Kidney epithelial cell (primary cell): ENCODE measurements at regions not wholly inside any gene's neighbourhood (a gene's known extent, or its start where the extent isn't known, plus 50 kb on each side); places are given as distances from the start of the nearest gene placed in this dataset.
"Not testable (repeated sequence)": the region's sequence is repeated elsewhere in the genome, so short reads cannot be mapped to it uniquely, and the experiment has no call there.

Experiments
- DNase-seq: peaks from one replicate; pipeline ENCODE4 v3.0.0-alpha.2; 2010; ENCODE audit warnings: low read depth
- H3K27me3 ChIP-seq: 2 replicates; pipeline ENCODE4 v1.6.0; 2011; ENCODE audit warnings: low read length; ENCODE audit not compliant: control insufficient read depth, insufficient read depth
- H3K36me3 ChIP-seq: 2 replicates; pipeline ENCODE4 v1.5.1; 2011; ENCODE audit warnings: low read length; ENCODE audit not compliant: control insufficient read depth, insufficient read depth
- H3K4me3 ChIP-seq: 2 replicates; pipeline ENCODE4 v1.5.1; 2011; ENCODE audit warnings: low read depth, mild to moderate bottlenecking, control low read depth, low read length
- CTCF ChIP-seq: IDR thresholded peaks from 2 replicates; pipeline ENCODE4 v1.5.1; 2011; ENCODE audit warnings: mild to moderate bottlenecking, moderate library complexity, low read length, control low read depth, inconsistent platforms; ENCODE audit not compliant: insufficient read depth, poor library complexity, severe bottlenecking

DNA sequence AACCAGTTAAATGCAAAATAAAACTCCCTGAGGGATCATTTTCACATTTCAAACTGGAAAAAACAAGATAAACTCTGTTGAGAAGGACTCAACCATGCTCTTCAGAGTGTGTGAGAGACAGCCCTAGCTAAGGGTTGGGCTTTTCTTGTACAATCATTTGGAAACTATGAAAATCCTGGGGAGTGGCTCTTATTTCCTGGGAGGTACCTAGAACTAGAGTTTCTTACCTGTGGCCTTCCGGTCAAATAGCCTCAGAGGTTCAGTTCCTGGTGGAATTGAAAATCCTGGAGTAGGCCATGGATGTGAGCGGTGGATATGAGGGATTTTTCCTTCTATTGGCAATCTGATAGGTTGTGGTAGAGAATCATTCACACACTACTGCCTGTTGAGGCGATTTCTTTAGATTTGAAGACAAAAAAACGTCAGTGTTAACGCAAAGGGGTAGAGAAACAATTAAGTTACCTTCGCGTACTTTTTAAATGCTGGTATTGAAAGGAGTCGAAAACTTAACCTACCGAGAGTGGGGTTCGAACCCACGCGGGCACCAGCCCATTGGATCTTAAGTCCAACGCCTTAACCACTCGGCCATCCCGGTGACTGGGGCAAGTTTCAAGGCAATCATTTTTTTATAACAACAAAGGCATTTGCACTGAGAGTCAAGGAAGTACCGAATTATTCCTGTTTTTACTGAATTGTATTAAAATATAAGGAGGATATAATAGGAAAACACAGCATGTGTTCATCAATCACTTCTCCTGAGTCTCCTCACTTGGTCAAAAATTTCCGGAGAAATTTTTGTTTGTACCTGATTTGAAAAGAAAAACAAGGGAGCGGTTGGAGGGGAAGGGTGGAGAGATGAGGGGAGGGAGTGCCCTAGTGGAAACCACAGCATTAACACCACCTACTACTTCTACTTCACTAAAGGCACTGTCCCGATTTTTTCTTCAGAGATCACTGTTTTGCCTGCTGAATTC is 191.3 kb downstream of the OR2B2 start:
- no peak overlapping the region for H3K4me3 ChIP-seq
- DNase-seq, result no peak

DNA sequence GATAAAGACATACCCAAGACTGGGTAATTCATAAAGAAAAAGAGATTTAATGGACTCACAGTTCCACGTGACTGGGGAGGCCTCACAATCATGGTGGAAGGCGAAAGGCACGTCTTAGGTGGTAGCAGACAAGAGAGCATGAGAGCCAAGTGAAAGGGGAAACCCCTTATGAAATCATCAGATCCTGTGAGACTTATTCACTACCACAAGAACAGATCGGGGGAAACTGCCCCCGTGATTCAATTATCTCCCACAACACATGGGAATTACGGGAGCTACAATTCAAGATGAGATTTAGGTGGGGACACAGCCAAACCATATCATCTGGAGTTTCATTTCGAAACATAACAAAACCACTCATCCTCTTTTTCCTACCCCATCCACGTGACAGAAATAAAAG is 193.2 kb downstream of the OR2B2 start:
- DNase-seq, result peak; percentile 31
- H3K4me3 ChIP-seq, H3K27me3 ChIP-seq: not testable (repeated sequence)

More for the DNA sequence above, 191.3 kb downstream of the OR2B2 start:
- TF ChIP-seq CTCF, result no peak
- H3K27me3 ChIP-seq, result no peaks in the 10 kb centered on the region
- no peaks in the 10 kb centered on the region for H3K36me3 ChIP-seq

GRCh38 chr6:27706431-27706830 is 205.8 kb downstream of the OR2B2 start:
- Histone ChIP-seq H3K4me3 (no peak overlapping the region), H3K36me3 (no peaks in the 10 kb centered on the region), H3K27me3 (no peaks in the 10 kb centered on the region)
- no peak for DNase-seq
- no peak for TF ChIP-seq CTCF

More for the DNA sequence above, 193.2 kb downstream of the OR2B2 start:
- not testable (repeated sequence) for H3K36me3 ChIP-seq

DNA sequence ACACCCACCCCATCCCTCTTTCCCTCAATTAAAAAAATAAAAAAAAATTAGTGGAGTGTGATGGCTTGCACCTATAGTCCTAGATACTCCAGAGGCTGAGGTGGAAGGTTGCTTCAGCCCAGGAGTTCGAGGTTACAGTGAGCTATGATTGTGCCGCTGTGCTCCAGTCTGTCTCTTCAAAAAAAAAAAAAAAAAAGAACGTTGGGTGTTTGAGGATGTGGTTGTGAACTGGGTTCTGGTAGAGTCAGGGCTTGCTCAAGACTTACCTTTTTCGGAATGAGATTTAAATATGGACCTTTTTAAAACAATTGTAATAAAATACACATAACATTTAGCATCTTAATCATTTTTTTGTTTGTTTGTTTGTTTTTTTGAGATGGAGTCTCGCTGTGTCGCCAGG is 211.9 kb downstream of the OR2B2 start:
- no peak for DNase-seq
- Histone ChIP-seq H3K4me3 (no peak overlapping the region), H3K36me3 (no peaks in the 10 kb centered on the region), H3K27me3 (no peaks in the 10 kb centered on the region)
- TF ChIP-seq CTCF, result no peak

GRCh38 chr6:27694547-27694874 is 217.7 kb downstream of the OR2B2 start:
- no peaks in the 10 kb centered on the region for H3K36me3 ChIP-seq
- H3K27me3 ChIP-seq, result no peaks in the 10 kb centered on the region
- no peak for DNase-seq
- H3K4me3 ChIP-seq, result peak overlapping the region; percentile 71
- TF ChIP-seq CTCF, result no peak

DNA sequence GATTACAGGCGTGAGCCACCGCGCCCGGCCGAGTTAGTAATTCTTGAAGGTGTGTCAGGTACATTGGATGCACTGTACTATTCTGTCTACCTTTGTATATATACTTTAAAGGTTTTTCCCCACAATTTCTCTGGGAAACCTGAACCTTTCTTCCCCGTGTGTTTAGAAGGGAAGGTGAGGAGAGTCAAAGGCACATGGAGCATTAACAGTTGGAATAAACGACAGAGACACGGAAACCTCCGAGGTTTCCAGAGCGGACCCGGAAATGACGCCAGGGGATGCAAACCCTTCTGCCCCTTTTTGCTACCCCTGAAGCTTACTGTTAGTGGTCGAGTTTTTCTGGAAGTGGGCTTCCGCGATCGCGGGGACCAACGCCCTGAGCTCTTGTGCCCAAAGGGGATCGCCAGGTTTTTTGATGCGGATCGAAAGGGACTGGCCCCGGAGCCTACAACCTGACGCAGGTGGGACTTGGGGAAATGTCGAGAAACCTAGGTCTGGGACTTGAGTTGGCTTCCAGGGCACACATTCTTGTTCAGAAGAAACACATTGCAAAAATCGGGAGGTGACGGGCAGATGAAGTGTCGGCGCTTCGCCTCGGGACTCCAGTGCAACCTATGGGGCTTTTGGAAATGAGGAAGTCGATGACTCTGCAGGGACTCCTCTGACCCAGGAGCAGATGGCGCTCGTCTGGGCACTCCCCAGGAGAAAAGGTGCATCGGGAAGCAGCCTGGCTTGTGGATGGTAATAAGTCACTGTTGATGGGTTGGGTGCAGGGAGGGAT is 218.2 kb downstream of the OR2B2 start:
- peak overlapping the region; percentile 71 for H3K4me3 ChIP-seq
- no peak for TF ChIP-seq CTCF
- no peaks in the 10 kb centered on the region for H3K36me3 ChIP-seq
- DNase-seq, result no peak
- no peaks in the 10 kb centered on the region for H3K27me3 ChIP-seq

GRCh38 chr6:27692133-27692532 is 219.2 kb upstream of the ZNF184 start:
- H3K27me3 ChIP-seq, DNase-seq, H3K4me3 ChIP-seq, H3K36me3 ChIP-seq: not testable (repeated sequence)
